BLaER1 treated with 17β-estradiol and CSF1 and Interleukin-3, amounts not matched to agents 10 nM and 100 nM (cell line): ENCODE measurements at regions not wholly inside any gene's neighbourhood (a gene's known extent, or its start where the extent isn't known, plus 50 kb on each side); places are given as distances from the start of the nearest gene placed in this dataset.
A peak's percentile ranks its signal among the peaks of the same experiment; 100 is the strongest.

ENCODE experiments used
- H3K27ac ChIP-seq, 11 experiments: shearing (Covaris generic); formaldehyde crosslinking; 2 replicates each; pipeline ENCODE4 v1.8.1; 2022
- H3K27me3 ChIP-seq, 11 experiments: shearing (Covaris generic); formaldehyde crosslinking; 2 replicates each; pipeline ENCODE4 v1.8.1; 2022
- H3K36me3 ChIP-seq, 11 experiments: shearing (Covaris generic); formaldehyde crosslinking; 2 replicates each; pipeline ENCODE4 v1.8.1; 2022
- H3K4me1 ChIP-seq, 10 experiments: shearing (Covaris generic); formaldehyde crosslinking; 2 replicates each; pipeline ENCODE4 v1.8.1; 2022
- H3K4me2 ChIP-seq, 11 experiments: shearing (Covaris generic); formaldehyde crosslinking; 2 replicates each; pipeline ENCODE4 v1.8.1; 2022
- H3K4me3 ChIP-seq, 10 experiments: shearing (Covaris generic); formaldehyde crosslinking; 2 replicates each; pipeline ENCODE4 v1.8.1; 2022
- H3K9ac ChIP-seq, 11 experiments: shearing (Covaris generic); formaldehyde crosslinking; 2 replicates each; pipeline ENCODE4 v1.8.1; 2022
- H3K9me3 ChIP-seq, 11 experiments: shearing (Covaris generic); formaldehyde crosslinking; replicated peaks in 1 of 11; 2 replicates each; pipeline ENCODE4 v1.8.1; 2022
- H4K20me1 ChIP-seq, 11 experiments: shearing (Covaris generic); formaldehyde crosslinking; 2 replicates each; pipeline ENCODE4 v1.8.1; 2022
- Cebpa-rat ChIP-seq, 11 experiments: shearing (Covaris generic); IDR thresholded peaks; 2 replicates each; pipeline ENCODE4 v1.8.1; 2022

GRCh38 chr2:225738735-225739134 is 339.2 kb downstream of the NYAP2 start:
- H3K9me3 ChIP-seq, result peaks cover 0 to 4% (median 1%) of the 10 kb centered on the region in 11 experiments; a peak in 10 of 22 replicates
- no peak overlapping the region for H3K4me3 ChIP-seq
- H3K9ac ChIP-seq, result no peak overlapping the region
- peak overlapping the region in 2 of 11 experiments; percentile 78 to 84; a peak in 4 of 22 replicates for H3K4me2 ChIP-seq
- no peaks in the 10 kb centered on the region for H4K20me1 ChIP-seq
- no peak for TF ChIP-seq Cebpa-rat (IDR thresholded peaks at IDR 0.05)
- H3K27me3 ChIP-seq, result no peaks in the 10 kb centered on the region
- peak overlapping the region in 2 of 11 experiments; percentile 2 to 33; a peak in 2 of 22 replicates for H3K27ac ChIP-seq
- H3K4me1 ChIP-seq, result peaks cover 0 to 49% (median 8%) of the 10 kb centered on the region in 10 experiments; a peak in 11 of 20 replicates
- no peaks in the 10 kb centered on the region for H3K36me3 ChIP-seq

- peaks cover 0 to 49% (median 8%) of the 10 kb centered on the region in 10 experiments; a peak in 11 of 20 replicates for H3K4me1 ChIP-seq
- H3K4me2 ChIP-seq, result peak overlapping the region in 5 of 11 experiments; percentile 23 to 84 (median 71); a peak in 9 of 22 replicates
- H3K27ac ChIP-seq, result peak overlapping the region in 2 of 11 experiments; percentile 28 to 45; a peak in 3 of 22 replicates
- no peak overlapping the region for H3K4me3 ChIP-seq
- no peaks in the 10 kb centered on the region for H3K27me3 ChIP-seq
- no peak for TF ChIP-seq Cebpa-rat (IDR thresholded peaks at IDR 0.05)
- H3K36me3 ChIP-seq, result no peaks in the 10 kb centered on the region
- H3K9me3 ChIP-seq, result no peaks in the 10 kb centered on the region
- H3K9ac ChIP-seq, result no peak overlapping the region
- no peaks in the 10 kb centered on the region for H4K20me1 ChIP-seq
These were observed 338.0 kb downstream of the NYAP2 start for GRCh38 chr2:225737556-225737955.

GRCh38 chr2:225735844-225736243 is 336.3 kb downstream of the NYAP2 start:
- H3K27ac ChIP-seq, result no peak overlapping the region
- no peaks in the 10 kb centered on the region for H3K27me3 ChIP-seq

GRCh38 chr2:225725726-225726125 is 326.2 kb downstream of the NYAP2 start:
- H3K4me1 ChIP-seq, result no peaks in the 10 kb centered on the region
- H4K20me1 ChIP-seq, result no peaks in the 10 kb centered on the region
- H3K9me3 ChIP-seq, result no peaks in the 10 kb centered on the region
- H3K4me3 ChIP-seq, result no peak overlapping the region
- no peaks in the 10 kb centered on the region for H3K27me3 ChIP-seq
- TF ChIP-seq Cebpa-rat (IDR thresholded peaks at IDR 0.05), result no peak
- no peak overlapping the region for H3K27ac ChIP-seq
- H3K9ac ChIP-seq, result no peak overlapping the region
- H3K36me3 ChIP-seq, result no peaks in the 10 kb centered on the region
- H3K4me2 ChIP-seq, result no peak overlapping the region

More at GRCh38 chr2:225735844-225736243, 336.3 kb downstream of the NYAP2 start:
- Histone ChIP-seq H3K36me3 (no peaks in the 10 kb centered on the region), H3K4me1 (peaks cover 0 to 49% (median 8%) of the 10 kb centered on the region in 10 experiments; a peak in 11 of 20 replicates), H3K4me2 (peak overlapping the region in 2 of 11 experiments; percentile 4 to 15; a peak in 3 of 22 replicates), H3K9ac (no peak overlapping the region), H3K9me3 (no peaks in the 10 kb centered on the region), H3K4me3 (no peak overlapping the region), H4K20me1 (no peaks in the 10 kb centered on the region)
- TF ChIP-seq Cebpa-rat (IDR thresholded peaks at IDR 0.05), result no peak
